IMR-90 (cell line): ENCODE measurements at regions not wholly inside any gene's neighbourhood (a gene's known extent, or its start where the extent isn't known, plus 50 kb on each side); places are given as distances from the start of the nearest gene placed in this dataset.

Source experiments
- ATAC-seq: fragments of 200-7000 bp; cut with Tn5 transposase; 2 replicates; pipeline ENCODE4 v1.9.1; 2020; ENCODE audit warnings: low read depth, mild to moderate bottlenecking, moderate library complexity
- BruUV-seq: library from RNA; stranded (reverse); fragments of 400-500 nt; replicated peaks from 2 replicates; lab custom pipeline; 2021; lab: Mats Ljungman, UMichigan
- CTCF ChIA-PET: fragments of 300-600 bp; formaldehyde crosslinking; extraction: SDS; loops from one replicate; lab custom pipeline; 2021; ENCODE audit warnings: antibody characterized with exemption; lab: Yijun Ruan, JAX
- POLR2A ChIA-PET: fragments of 300-600 bp; sonication (Branson Sonifier 250); formaldehyde crosslinking; loops from one replicate; lab custom pipeline; 2022; ENCODE audit warnings: antibody characterized with exemption; ENCODE audit not compliant: unreplicated experiment; lab: Charles Lee
- DNase-seq: peaks from one replicate; pipeline ENCODE4 v3.0.0; 2013
- H2AFZ ChIP-seq: replicated peaks from 2 replicates; pipeline ENCODE3; 2013; ENCODE audit warnings: low read length, mild to moderate bottlenecking; ENCODE audit not compliant: poor library complexity
- H2AK5ac ChIP-seq: 2 replicates; pipeline ENCODE4 v1.6.1; 2013; ENCODE audit warnings: low read depth, low read length, inconsistent platforms
- H2AK9ac ChIP-seq: replicated peaks from 2 replicates; pipeline ENCODE3; 2013; ENCODE audit warnings: mild to moderate bottlenecking, low read depth, low read length, moderate library complexity; ENCODE audit not compliant: poor library complexity
- H2BK120ac ChIP-seq: 2 replicates; pipeline ENCODE4 v1.6.1; 2013; ENCODE audit warnings: low read depth, low read length, inconsistent platforms
- H2BK15ac ChIP-seq: 3 replicates; pipeline ENCODE4 v1.6.1; 2013; ENCODE audit warnings: low read depth, low read length, inconsistent platforms
- H2BK20ac ChIP-seq: 2 replicates; pipeline ENCODE4 v1.6.1; 2013; ENCODE audit warnings: low read depth, mild to moderate bottlenecking, inconsistent platforms, low read length, moderate library complexity
- H2BK5ac ChIP-seq: 2 replicates; pipeline ENCODE4 v1.6.1; 2013; ENCODE audit warnings: mild to moderate bottlenecking, low read depth, low read length, inconsistent platforms; ENCODE audit not compliant: poor library complexity, severe bottlenecking
- H3K14ac ChIP-seq: replicated peaks from 2 replicates; pipeline ENCODE4 v1.6.1; 2013; ENCODE audit warnings: low read depth, low read length, inconsistent platforms
- H3K18ac ChIP-seq: 2 replicates; pipeline ENCODE4 v1.6.1; 2013; ENCODE audit warnings: low read depth, low read length, control low read depth
- H3K23ac ChIP-seq: 2 replicates; pipeline ENCODE4 v1.6.1; 2013; ENCODE audit warnings: low read depth, low read length, inconsistent platforms
- H3K27ac ChIP-seq: 2 replicates; pipeline ENCODE4 v1.5.1; 2013; ENCODE audit warnings: mild to moderate bottlenecking, control low read depth, low read length; ENCODE audit not compliant: insufficient read depth
- H3K27me3 ChIP-seq: 2 replicates; pipeline ENCODE4 v1.6.1; 2013; ENCODE audit warnings: low read length; ENCODE audit not compliant: control insufficient read depth, insufficient read depth
- H3K36me3 ChIP-seq: 2 replicates; pipeline ENCODE4 v1.6.1; 2013; ENCODE audit warnings: low read length, mixed read lengths; ENCODE audit not compliant: control insufficient read depth, insufficient read depth
- H3K4ac ChIP-seq: 2 replicates; pipeline ENCODE4 v1.6.1; 2013; ENCODE audit warnings: low read depth, low read length, inconsistent platforms
- H3K4me1 ChIP-seq: 2 replicates; pipeline ENCODE4 v1.6.1; 2013; ENCODE audit warnings: low read length, mixed read lengths; ENCODE audit not compliant: control insufficient read depth, insufficient read depth
- H3K4me2 ChIP-seq: 2 replicates; pipeline ENCODE4 v1.6.1; 2013; ENCODE audit warnings: low read depth, mild to moderate bottlenecking, control low read depth, low read length, moderate library complexity
- H3K4me3 ChIP-seq: 2 replicates; pipeline ENCODE4 v1.5.1; 2013; ENCODE audit warnings: low read depth, mild to moderate bottlenecking, control low read depth, low read length, moderate library complexity; ENCODE audit not compliant: insufficient read depth
- H3K56ac ChIP-seq: 2 replicates; pipeline ENCODE4 v1.6.1; 2013; ENCODE audit warnings: low read length, inconsistent platforms; ENCODE audit not compliant: insufficient read depth; ENCODE audit errors: extremely low read depth
- H3K79me1 ChIP-seq, 2 experiments: 2 replicates each; pipeline ENCODE4 v1.6.1; 2013; ENCODE audit warnings: low read length in 2 of 2, inconsistent platforms in 1 of 2, low read depth in 1 of 2
- H3K9ac ChIP-seq: 2 replicates; pipeline ENCODE4 v1.6.1; 2013; ENCODE audit warnings: low read depth, low read length, control low read depth
- H3K9me1 ChIP-seq: 2 replicates; pipeline ENCODE4 v1.6.1; 2013; ENCODE audit warnings: low read length, inconsistent platforms; ENCODE audit not compliant: insufficient read depth
- H3K9me3 ChIP-seq: 2 replicates; pipeline ENCODE4 v1.6.1; 2013; ENCODE audit warnings: low read length; ENCODE audit not compliant: control insufficient read depth, insufficient read depth
- H4K20me1 ChIP-seq: 2 replicates; pipeline ENCODE4 v1.6.1; 2013; ENCODE audit warnings: low read length, inconsistent platforms; ENCODE audit not compliant: insufficient read depth
- H4K5ac ChIP-seq: 2 replicates; pipeline ENCODE4 v1.6.1; 2013; ENCODE audit warnings: mild to moderate bottlenecking, low read depth, low read length, control low read depth
- H4K8ac ChIP-seq, 2 experiments: 2 replicates each; pipeline ENCODE4 v1.6.1; 2013; ENCODE audit warnings: low read depth in 2 of 2, low read length in 2 of 2, control low read depth in 1 of 2, inconsistent platforms in 1 of 2
- H4K91ac ChIP-seq: 2 replicates; pipeline ENCODE4 v1.6.1; 2013; ENCODE audit warnings: low read depth, low read length, inconsistent platforms; ENCODE audit not compliant: insufficient read depth
- BHLHE40 ChIP-seq: fragments of 150-350 bp; IDR thresholded peaks from 2 replicates; pipeline ENCODE4 v1.6.1; 2016; ENCODE audit warnings: mild to moderate bottlenecking, low read depth, low read length
- CEBPB ChIP-seq: IDR thresholded peaks from 2 replicates; pipeline ENCODE4 v1.6.1; 2012; ENCODE audit warnings: low read depth, low read length, improper control_type of control experiment
- CHD1 ChIP-seq: IDR thresholded peaks from 2 replicates; pipeline ENCODE4 v1.6.1; 2012; ENCODE audit warnings: low read depth, low read length, improper control_type of control experiment
- MAZ ChIP-seq: IDR thresholded peaks from 2 replicates; pipeline ENCODE4 v1.6.1; 2012; ENCODE audit warnings: low read depth, mild to moderate bottlenecking, low read length, improper control_type of control experiment, moderate library complexity, borderline replicate concordance
- MXI1 ChIP-seq: IDR thresholded peaks from 2 replicates; pipeline ENCODE4 v1.6.1; 2012; ENCODE audit warnings: low read depth, mild to moderate bottlenecking, low read length, moderate library complexity, borderline replicate concordance
- RCOR1 ChIP-seq: IDR thresholded peaks from 2 replicates; pipeline ENCODE4 v1.6.1; 2012; ENCODE audit warnings: mild to moderate bottlenecking, low read length, improper control_type of control experiment; ENCODE audit not compliant: insufficient replicate concordance
- SMC3 ChIP-seq: fragments of 150-350 bp; IDR thresholded peaks from 2 replicates; pipeline ENCODE4 v1.6.1; 2016; ENCODE audit warnings: low read depth, mild to moderate bottlenecking, antibody characterized with exemption, low read length, moderate library complexity
- dilution Hi-C: fragments of 300-500 bp; cut with HindIII; formaldehyde crosslinking; loops from one replicate; pipeline ENCODE4 v1.14.3; 2018; ENCODE audit warnings: low sequenced_read_pairs; ENCODE audit not compliant: unreplicated experiment
- in situ Hi-C: fragments of 300-500 bp; cut with MboI; formaldehyde crosslinking; loops from 3 replicates; pipeline ENCODE4 v1.14.3; 2019; ENCODE audit warnings: low sequenced_read_pairs, inconsistent platforms, mixed read lengths
- intact Hi-C: fragments of 100-400 bp; cut with micrococcal nuclease; formaldehyde crosslinking; loops from 2 replicates; pipeline ENCODE4 v1.10.0; 2022
- TF ChIP-seq, protein P1 (sequence below): fragments of 150-350 bp; IDR thresholded peaks from 2 replicates; pipeline ENCODE4 v1.6.1; 2017; ENCODE audit warnings: mild to moderate bottlenecking, antibody characterized with exemption, low read length, low read depth
- TF ChIP-seq, protein P2 (sequence below): fragments of 150-350 bp; IDR thresholded peaks from 2 replicates; pipeline ENCODE4 v1.6.1; 2016; ENCODE audit warnings: low read depth, mild to moderate bottlenecking, low read length, moderate library complexity, borderline replicate concordance

DNA sequence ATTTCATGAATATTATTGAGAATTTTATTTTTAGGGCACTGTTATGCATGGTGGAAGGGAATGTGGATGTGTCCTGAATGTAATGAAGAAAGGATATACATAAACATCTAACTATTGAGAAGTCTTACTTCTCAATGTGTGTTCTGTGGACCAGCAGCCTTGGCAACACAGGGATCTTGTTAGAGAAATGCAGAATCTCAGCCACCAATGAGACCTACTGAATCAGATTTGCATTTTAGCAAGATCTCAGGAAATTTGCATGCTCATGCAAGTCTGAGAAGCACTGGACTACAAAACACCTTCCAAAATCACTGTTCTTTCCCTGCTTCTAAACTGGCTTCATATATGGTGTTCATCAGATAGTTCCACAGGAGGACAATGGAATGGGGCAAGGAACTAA, 139.7 kb upstream of the WDFY3 start:
- no peaks in the 10 kb centered on the region; the same call in 1 of the 2 replicates for H3K9me1 ChIP-seq
- H4K8ac ChIP-seq: no peak overlapping the region
- H3K4me1 ChIP-seq: no peaks in the 10 kb centered on the region
- no peak overlapping the region for H2BK15ac ChIP-seq
- dilution Hi-C loops: no loop called here
- in situ Hi-C loops: no loop called here
- H2BK5ac ChIP-seq: no peak overlapping the region
- intact Hi-C loops: no loop called here
- ChIA-PET CTCF (interaction anchor here (1.1 kb wide), 1 partner anchor 21 kb away, joined by 3 read pairs; no protein-coding TSS in a partner anchor), POLR2A (no interaction called here)
- no peak overlapping the region for H2AFZ ChIP-seq
- H4K5ac ChIP-seq: no peak overlapping the region
- H3K79me1 ChIP-seq: no peaks in the 10 kb centered on the region
- no peak overlapping the region for H4K91ac ChIP-seq
- H2AK9ac ChIP-seq: no peak overlapping the region
- H2BK120ac ChIP-seq: no peak overlapping the region
- DNase-seq (no peak), ATAC-seq (no peak)
- no peak overlapping the region for H3K56ac ChIP-seq
- no peak for TF ChIP-seq RCOR1
- no peak for TF ChIP-seq MAZ
- no peak for TF ChIP-seq SMC3
- TF ChIP-seq, protein P1, sequence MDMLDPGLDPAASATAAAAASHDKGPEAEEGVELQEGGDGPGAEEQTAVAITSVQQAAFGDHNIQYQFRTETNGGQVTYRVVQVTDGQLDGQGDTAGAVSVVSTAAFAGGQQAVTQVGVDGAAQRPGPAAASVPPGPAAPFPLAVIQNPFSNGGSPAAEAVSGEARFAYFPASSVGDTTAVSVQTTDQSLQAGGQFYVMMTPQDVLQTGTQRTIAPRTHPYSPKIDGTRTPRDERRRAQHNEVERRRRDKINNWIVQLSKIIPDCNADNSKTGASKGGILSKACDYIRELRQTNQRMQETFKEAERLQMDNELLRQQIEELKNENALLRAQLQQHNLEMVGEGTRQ: no peak
- TF ChIP-seq, protein P2, sequence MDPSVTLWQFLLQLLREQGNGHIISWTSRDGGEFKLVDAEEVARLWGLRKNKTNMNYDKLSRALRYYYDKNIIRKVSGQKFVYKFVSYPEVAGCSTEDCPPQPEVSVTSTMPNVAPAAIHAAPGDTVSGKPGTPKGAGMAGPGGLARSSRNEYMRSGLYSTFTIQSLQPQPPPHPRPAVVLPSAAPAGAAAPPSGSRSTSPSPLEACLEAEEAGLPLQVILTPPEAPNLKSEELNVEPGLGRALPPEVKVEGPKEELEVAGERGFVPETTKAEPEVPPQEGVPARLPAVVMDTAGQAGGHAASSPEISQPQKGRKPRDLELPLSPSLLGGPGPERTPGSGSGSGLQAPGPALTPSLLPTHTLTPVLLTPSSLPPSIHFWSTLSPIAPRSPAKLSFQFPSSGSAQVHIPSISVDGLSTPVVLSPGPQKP: no peak
- no peak for TF ChIP-seq CEBPB
- TF ChIP-seq CHD1: no peak
- TF ChIP-seq MXI1: no peak
- no peak for TF ChIP-seq BHLHE40
- H3K9ac ChIP-seq: no peak overlapping the region
- no peak overlapping the region for H3K4me3 ChIP-seq
- no peak overlapping the region for H3K27ac ChIP-seq
- no peak overlapping the region for H3K14ac ChIP-seq
- no peak overlapping the region for H3K18ac ChIP-seq
- no peaks in the 10 kb centered on the region for H4K20me1 ChIP-seq
- H2BK20ac ChIP-seq: no peak overlapping the region
- no peak overlapping the region for H3K23ac ChIP-seq
- no peaks in the 10 kb centered on the region for H3K27me3 ChIP-seq
- H3K9me3 ChIP-seq: no peaks in the 10 kb centered on the region
- BruUV-seq: no TSS peak
- H3K4me2 ChIP-seq: no peak overlapping the region
- H3K4ac ChIP-seq: no peak overlapping the region
- H2AK5ac ChIP-seq: no peak overlapping the region
- no peaks in the 10 kb centered on the region for H3K36me3 ChIP-seq
